Esophagus muscularis mucosa (tissue), 4 donors: ENCODE measurements at regions not wholly inside any gene's neighbourhood (a gene's known extent, or its start where the extent isn't known, plus 50 kb on each side); places are given as distances from the start of the nearest gene placed in this dataset.

Experiments used
- DNase-seq: peaks from one replicate; pipeline ENCODE4 v3.0.0-alpha.2; 2017; ENCODE audit errors: extremely low spot score
- H3K27ac ChIP-seq, 4 donors: fragments of 200-600 bp; sonication (generic); replicated peaks in 1 of 4; 1 replicate in 3 of 4; 2 replicates in 1 of 4; pipeline ENCODE4 v1.5.1; 2016 to 2019; ENCODE audit warnings: mild to moderate bottlenecking in 1 of 4
- H3K27me3 ChIP-seq, 4 donors: fragments of 200-600 bp; sonication (generic); one replicate each; pipeline versions ENCODE4 v1.5.1 to v1.6.0; 2016 to 2019
- H3K36me3 ChIP-seq, 4 donors: fragments of 200-600 bp; sonication (generic); one replicate each; pipeline ENCODE4 v1.5.1; 2016 to 2019
- H3K4me1 ChIP-seq, 4 donors: fragments of 200-600 bp; sonication (generic); one replicate each; pipeline ENCODE4 v1.5.1; 2016 to 2019
- H3K4me3 ChIP-seq, 4 donors: fragments of 200-600 bp; sonication (generic); 1 replicate in 2 of 4; 2 replicates in 2 of 4; pipeline ENCODE4 v1.5.1; 2016 to 2019; ENCODE audit warnings: mild to moderate bottlenecking in 4 of 4, moderate library complexity in 1 of 4
- H3K9me3 ChIP-seq, 4 donors: fragments of 200-600 bp; sonication (generic); 1 replicate in 3 of 4; 2 replicates in 1 of 4; pipeline ENCODE4 v1.5.1; 2016 to 2019
- CTCF ChIP-seq, 3 experiments: fragments of 200-600 bp in 2 of 3; fragments of 450-650 bp in 1 of 3; sonication (generic) in 2 of 3; IDR thresholded peaks; one replicate each; pipeline ENCODE4 v1.5.1; 2017 to 2019; ENCODE audit warnings: antibody characterized with exemption in 3 of 3, mild to moderate bottlenecking in 2 of 3, moderate library complexity in 1 of 3
- EP300 ChIP-seq: sonication (generic); formaldehyde crosslinking; IDR thresholded peaks from one replicate; pipeline ENCODE4 v1.6.1; 2017; ENCODE audit warnings: antibody characterized with exemption
- POLR2A ChIP-seq: fragments of 450-650 bp; IDR thresholded peaks from one replicate; pipeline ENCODE4 v1.6.1; 2017; ENCODE audit warnings: antibody characterized with exemption, moderate library complexity, mild to moderate bottlenecking, low read depth
- POLR2AphosphoS5 ChIP-seq, 2 donors: sonication (generic); formaldehyde crosslinking; IDR thresholded peaks; one replicate each; pipeline ENCODE4 v1.6.1; 2017; ENCODE audit warnings: antibody characterized with exemption in 2 of 2
- WGBS: methylation state at CpG from one replicate; pipeline ENCODE4 v1.1.5; 2018; 5-methylcytosine and 5-hydroxymethylcytosine counted together
- intact Hi-C: fragments of 100-400 bp; cut with DNase I; formaldehyde crosslinking; loops from one replicate; pipeline ENCODE4 v1.15.1; 2023

- no peak for DNase-seq
- TF ChIP-seq POLR2AphosphoS5 (IDR thresholded peaks at IDR 0.05) (no peak), CTCF (IDR thresholded peaks at IDR 0.05) (no peak), POLR2A (no peak), EP300 (no peak)
- Histone ChIP-seq H3K4me3 (no peak overlapping the region), H3K4me1 (peaks cover 0 to 18% (median 11%) of the 10 kb centered on the region in 4 donors), H3K27me3 (no peaks in the 10 kb centered on the region), H3K27ac (no peak overlapping the region), H3K36me3 (no peaks in the 10 kb centered on the region), H3K9me3 (no peaks in the 10 kb centered on the region)
- 94% methylated on average over 9 of the region's 9 CpGs for WGBS
- intact Hi-C loops = no loop called here
These were observed 170.9 kb downstream of the SEC61B start for GRCh38 chr9:99392986-99393385.

DNA sequence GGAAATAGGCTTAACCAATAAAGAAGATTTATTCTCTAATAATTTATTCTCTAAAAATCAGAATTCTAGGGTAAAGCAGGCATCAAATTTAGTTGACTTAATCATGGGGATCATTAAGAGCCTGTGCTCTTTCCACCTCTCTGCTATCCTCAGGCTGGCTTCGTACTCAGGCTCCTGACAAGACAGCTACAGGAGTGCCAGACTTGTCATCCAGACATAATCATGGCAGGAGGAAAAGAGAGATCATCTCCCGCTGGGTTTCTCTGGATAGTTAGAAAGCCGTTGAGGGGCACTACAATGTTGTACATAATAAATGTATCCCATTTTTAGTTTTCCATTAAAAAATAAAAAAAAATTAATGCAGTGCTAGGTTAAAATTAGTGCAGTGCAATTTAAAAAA, 171.9 kb downstream of the SEC61B start:
- H3K4me1 ChIP-seq = peaks cover 0 to 18% (median 11%) of the 10 kb centered on the region in 4 donors
- 65% methylated on average over 3 of the region's 3 CpGs for WGBS
- H3K27ac ChIP-seq = no peak overlapping the region
- H3K36me3 ChIP-seq = no peaks in the 10 kb centered on the region
- H3K27me3 ChIP-seq = no peaks in the 10 kb centered on the region
- DNase-seq = no peak
- TF ChIP-seq CTCF (IDR thresholded peaks at IDR 0.05) = no peak
- no peak for TF ChIP-seq EP300
- H3K9me3 ChIP-seq = no peaks in the 10 kb centered on the region
- intact Hi-C loops = no loop called here
- no peak overlapping the region for H3K4me3 ChIP-seq

DNA sequence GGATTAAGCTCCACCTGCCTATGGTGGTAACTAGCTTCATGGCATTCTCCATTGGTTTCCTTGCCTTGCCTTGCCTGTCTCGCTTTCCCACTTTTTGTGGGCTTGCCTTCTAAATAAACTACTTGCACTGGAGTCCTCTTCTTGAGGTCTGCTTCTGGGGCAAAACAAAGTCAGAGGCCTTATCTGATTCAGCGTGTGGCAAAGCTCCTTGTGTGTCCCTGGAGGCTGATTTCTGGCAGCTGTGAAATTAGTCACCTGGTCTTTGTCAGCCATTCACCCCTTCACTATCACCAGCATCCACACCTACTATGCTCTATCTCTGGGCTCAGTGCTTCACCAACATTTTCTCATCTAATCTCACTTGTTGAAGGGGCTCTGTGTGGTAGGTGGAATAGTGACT, 176.2 kb downstream of the SEC61B start:
- no peaks in the 10 kb centered on the region for H3K36me3 ChIP-seq
- DNase-seq = no peak
- TF ChIP-seq EP300 = no peak
- no peak for TF ChIP-seq POLR2A
- TF ChIP-seq POLR2AphosphoS5 (IDR thresholded peaks at IDR 0.05) = no peak
- no peak for TF ChIP-seq CTCF (IDR thresholded peaks at IDR 0.05)
- no peaks in the 10 kb centered on the region for H3K27me3 ChIP-seq
- no peak overlapping the region for H3K4me3 ChIP-seq
- H3K27ac ChIP-seq = no peak overlapping the region
- no peaks in the 10 kb centered on the region for H3K4me1 ChIP-seq
- H3K9me3 ChIP-seq = no peaks in the 10 kb centered on the region
- 66% methylated on average over 2 of the region's 2 CpGs for WGBS
- intact Hi-C loops = no loop called here

- Histone ChIP-seq H3K4me1 (no peaks in the 10 kb centered on the region), H3K27ac (peak overlapping the region in 1 of 4 donors; percentile 0), H3K36me3 (no peaks in the 10 kb centered on the region), H3K4me3 (no peak overlapping the region), H3K27me3 (no peaks in the 10 kb centered on the region), H3K9me3 (no peaks in the 10 kb centered on the region)
- TF ChIP-seq EP300 = no peak
- no peak for TF ChIP-seq POLR2AphosphoS5 (IDR thresholded peaks at IDR 0.05)
- no peak for TF ChIP-seq CTCF (IDR thresholded peaks at IDR 0.05)
- TF ChIP-seq POLR2A = no peak
- DNase-seq = no peak
- WGBS = 81% methylated on average over 5 of the region's 5 CpGs
- intact Hi-C loops = no loop called here
These were observed 177.4 kb downstream of the SEC61B start for GRCh38 chr9:99399474-99399873.

DNA sequence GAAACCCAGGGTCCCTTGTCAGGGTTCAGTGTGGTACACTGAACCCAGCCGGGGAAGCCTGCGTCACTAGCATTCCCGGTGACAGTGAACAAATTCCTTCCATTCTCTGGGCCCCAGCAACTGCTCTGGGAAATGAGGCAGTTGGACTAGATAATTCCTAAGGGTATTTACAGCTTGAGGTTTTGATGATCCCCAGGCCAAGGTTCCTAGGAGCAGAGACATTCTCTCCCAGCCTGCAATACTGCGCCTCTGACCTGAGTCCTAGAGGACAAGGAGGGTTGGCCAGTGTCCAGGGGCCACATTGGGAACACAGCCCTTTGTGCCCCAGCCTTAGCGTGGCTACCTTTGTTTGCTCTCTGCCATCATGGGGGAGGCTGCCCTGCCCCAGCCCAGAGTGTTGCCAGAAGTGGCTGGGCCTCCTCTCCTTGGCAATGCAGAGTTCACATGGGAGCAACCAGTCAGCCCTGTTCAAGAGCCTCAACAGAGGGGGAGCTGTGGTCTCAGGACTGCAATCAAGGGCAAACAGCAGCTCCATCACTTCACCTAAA, 178.2 kb downstream of the SEC61B start:
- H3K4me3 ChIP-seq = no peak overlapping the region
- H3K27ac ChIP-seq = no peak overlapping the region
- intact Hi-C loops = no loop called here
- 87% methylated on average over 4 of the region's 5 CpGs for WGBS
- no peak for DNase-seq
- TF ChIP-seq CTCF (IDR thresholded peaks at IDR 0.05) = no peak
- peak; percentile 6 for TF ChIP-seq EP300
- no peaks in the 10 kb centered on the region for H3K4me1 ChIP-seq
- no peaks in the 10 kb centered on the region for H3K36me3 ChIP-seq
- H3K27me3 ChIP-seq = no peaks in the 10 kb centered on the region
- no peaks in the 10 kb centered on the region for H3K9me3 ChIP-seq
